Omental fat pad (tissue), 3 donors: ENCODE measurements at regions not wholly inside any gene's neighbourhood (a gene's known extent, or its start where the extent isn't known, plus 50 kb on each side); places are given as distances from the start of the nearest gene placed in this dataset.
"Not testable (repeated sequence)": the region's sequence is repeated elsewhere in the genome, so short reads cannot be mapped to it uniquely, and the experiment has no call there.

ENCODE experiments used
- ATAC-seq: fragments of 150-250 bp; one replicate; pipeline ENCODE4 v1.9.1; 2016; ENCODE audit warnings: mild to moderate bottlenecking, moderate library complexity; ENCODE audit not compliant: low FRiP score
- DNase-seq: peaks from one replicate; pipeline ENCODE4 v3.0.0-alpha.2; 2019; ENCODE audit warnings: low spot score
- CTCF ChIP-seq, 3 donors: fragments of 450-650 bp; IDR thresholded peaks; one replicate each; pipeline ENCODE4 v1.5.1; 2016 to 2017; ENCODE audit warnings: antibody characterized with exemption in 3 of 3, mild to moderate bottlenecking in 3 of 3, moderate library complexity in 2 of 3

- no peak for TF ChIP-seq CTCF (IDR thresholded peaks at IDR 0.05)
Observed at GRCh38 chr4:106541253-106541652, 172.7 kb upstream of the GIMD1 start.

GRCh38 chr4:106530821-106531220 is 162.2 kb upstream of the GIMD1 start:
- DNase-seq (no peak), ATAC-seq (no peak)
- no peak for TF ChIP-seq CTCF (IDR thresholded peaks at IDR 0.05)

More at GRCh38 chr4:106541253-106541652, 172.7 kb upstream of the GIMD1 start:
- ATAC-seq (no peak), DNase-seq (no peak)

DNA sequence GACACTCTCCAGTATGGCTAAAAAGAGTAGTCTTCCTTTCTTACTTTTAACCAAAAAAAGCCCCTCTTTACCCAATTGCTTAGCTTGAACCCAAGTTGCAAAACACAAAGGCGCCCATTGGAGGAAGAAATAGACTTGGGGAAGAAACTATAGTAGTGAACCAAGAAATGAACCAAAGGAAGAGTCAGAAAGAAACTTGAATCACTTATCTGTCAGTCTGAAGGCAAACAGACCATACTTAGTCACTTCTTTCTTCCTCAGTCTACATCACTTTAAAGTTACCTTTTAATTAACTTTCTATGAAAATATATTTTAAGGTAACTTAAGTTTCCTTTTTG is 161.4 kb upstream of the GIMD1 start:
- TF ChIP-seq CTCF (IDR thresholded peaks at IDR 0.05), result no peak

GRCh38 chr4:106529348-106530023 is 160.9 kb upstream of the GIMD1 start:
- DNase-seq, result no peak
- TF ChIP-seq CTCF (IDR thresholded peaks at IDR 0.05), result no peak
- no peak for ATAC-seq

More for the DNA sequence above, 161.4 kb upstream of the GIMD1 start:
- DNase-seq (no peak), ATAC-seq (no peak)

DNA sequence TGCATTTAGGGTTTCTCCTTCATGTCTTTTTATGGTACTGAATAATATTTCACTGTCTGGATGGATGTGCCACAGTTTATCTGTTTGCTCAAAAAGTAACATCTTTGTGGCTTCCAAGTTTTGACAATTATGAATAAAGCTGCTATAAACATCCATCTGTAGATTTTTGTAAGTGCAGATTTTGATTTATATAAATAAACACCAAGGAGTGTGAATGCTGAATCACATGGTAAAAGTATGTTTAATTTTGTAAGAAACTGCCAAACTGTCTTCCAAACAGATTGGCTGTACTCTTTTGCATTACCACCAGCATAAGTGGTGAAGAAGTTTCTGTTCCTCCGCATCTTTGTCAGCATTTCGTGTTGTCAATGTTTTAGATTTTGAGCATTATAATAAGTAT is 158.7 kb upstream of the GIMD1 start:
- TF ChIP-seq CTCF (IDR thresholded peaks at IDR 0.05), result no peak
- no peak for ATAC-seq
- DNase-seq, result no peak

- not testable (repeated sequence) for DNase-seq, ATAC-seq
Observed at GRCh38 chr4:106525425-106525824, 156.8 kb upstream of the GIMD1 start.

DNA sequence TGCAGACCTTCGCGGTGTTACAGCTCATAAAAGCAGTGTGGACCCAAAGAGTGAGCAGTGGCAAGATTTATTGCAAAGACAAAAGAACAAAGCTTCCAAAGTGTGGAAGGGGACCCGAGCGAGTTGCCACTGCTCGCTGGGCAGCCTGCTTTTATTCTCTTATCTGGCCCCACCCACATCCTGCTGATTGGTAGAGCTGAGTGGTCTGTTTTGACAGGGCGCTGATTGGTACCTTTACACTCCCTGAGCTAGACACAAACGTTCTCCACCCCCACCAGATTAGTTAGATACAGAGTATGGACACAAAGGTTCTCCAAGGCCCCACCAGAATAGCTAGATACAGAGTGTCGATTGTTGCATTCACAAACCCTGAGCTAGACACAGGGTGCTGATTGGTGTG is 156.2 kb upstream of the GIMD1 start:
- ATAC-seq, DNase-seq: not testable (repeated sequence)

DNA sequence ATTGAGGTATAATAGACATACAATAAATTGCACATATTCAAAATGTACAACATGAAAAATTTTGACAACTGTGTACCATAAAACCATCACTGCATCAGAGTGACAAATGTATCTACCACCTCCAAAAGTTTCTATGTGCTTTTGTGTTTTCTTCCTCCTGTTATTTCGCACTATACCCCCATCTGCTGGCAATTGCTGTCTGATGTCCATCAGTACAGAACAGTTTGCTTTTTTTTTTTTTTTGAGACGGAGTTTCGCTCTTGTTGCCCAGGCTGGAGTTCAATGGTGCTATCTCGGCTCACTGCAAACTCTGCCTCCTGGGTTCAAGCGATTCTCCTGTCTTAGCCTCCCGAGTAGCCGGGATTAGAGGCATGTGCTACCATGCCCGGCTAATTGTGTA is 154.3 kb upstream of the GIMD1 start:
- no peak for ATAC-seq
- no peak for TF ChIP-seq CTCF (IDR thresholded peaks at IDR 0.05)

More for the DNA sequence above, 154.3 kb upstream of the GIMD1 start:
- DNase-seq, result no peak
